Gastroesophageal sphincter (tissue), 4 donors: ENCODE measurements at regions not wholly inside any gene's neighbourhood (a gene's known extent, or its start where the extent isn't known, plus 50 kb on each side); places are given as distances from the start of the nearest gene placed in this dataset.
"Not testable (repeated sequence)": the region's sequence is repeated elsewhere in the genome, so short reads cannot be mapped to it uniquely, and the experiment has no call there.

Source experiments
- ATAC-seq: fragments of 150-250 bp; one replicate; pipeline ENCODE4 v1.9.1; 2016; ENCODE audit warnings: mild to moderate bottlenecking, moderate library complexity
- H3K27ac ChIP-seq, 4 donors: fragments of 200-600 bp; sonication (generic) in 3 of 4; 1 replicate in 3 of 4; 2 replicates in 1 of 4; pipeline ENCODE4 v1.5.1; 2016 to 2019
- H3K27me3 ChIP-seq: fragments of 200-600 bp; sonication (generic); one replicate; pipeline ENCODE4 v1.5.1; 2019
- H3K36me3 ChIP-seq, 2 donors: fragments of 200-600 bp; sonication (generic); one replicate each; pipeline ENCODE4 v1.5.1; 2019; ENCODE audit warnings: control low read depth in 1 of 2
- H3K4me1 ChIP-seq, 3 donors: fragments of 200-600 bp; sonication (generic); 1 replicate in 2 of 3; 2 replicates in 1 of 3; pipeline ENCODE4 v1.5.1; 2016 to 2019; ENCODE audit warnings: control low read depth in 2 of 3
- H3K4me3 ChIP-seq, 2 donors: fragments of 200-600 bp; sonication (generic); one replicate each; pipeline ENCODE4 v1.5.1; 2019; ENCODE audit warnings: mild to moderate bottlenecking in 1 of 2, moderate library complexity in 1 of 2
- H3K9me3 ChIP-seq, 3 donors: fragments of 200-600 bp; sonication (generic); one replicate each; pipeline ENCODE4 v1.5.1; 2017 to 2019; ENCODE audit warnings: control low read depth in 2 of 3
- CTCF ChIP-seq, 4 experiments: fragments of 200-600 bp in 2 of 4; fragments of 450-650 bp in 2 of 4; sonication (generic) in 1 of 4; IDR thresholded peaks; one replicate each; pipeline ENCODE4 v1.5.1; 2017 to 2019; ENCODE audit warnings: antibody characterized with exemption in 4 of 4, mild to moderate bottlenecking in 2 of 4, moderate library complexity in 2 of 4
- EP300 ChIP-seq: sonication (generic); formaldehyde crosslinking; IDR thresholded peaks from one replicate; pipeline ENCODE4 v1.6.1; 2017; ENCODE audit warnings: antibody characterized with exemption, mild to moderate bottlenecking
- POLR2A ChIP-seq, 2 donors: fragments of 450-650 bp; IDR thresholded peaks; one replicate each; pipeline ENCODE4 v1.6.1; 2017; ENCODE audit warnings: antibody characterized with exemption in 2 of 2, mild to moderate bottlenecking in 2 of 2, moderate library complexity in 1 of 2
- POLR2AphosphoS5 ChIP-seq: sonication (generic); formaldehyde crosslinking; IDR thresholded peaks from one replicate; pipeline ENCODE4 v1.6.1; 2017; ENCODE audit warnings: antibody characterized with exemption
- WGBS, 2 donors: methylation state at CpG; one replicate each; pipeline ENCODE4 v1.1.5; 2018; ENCODE audit warnings: low coverage in 1 of 2; 5-methylcytosine and 5-hydroxymethylcytosine counted together

DNA sequence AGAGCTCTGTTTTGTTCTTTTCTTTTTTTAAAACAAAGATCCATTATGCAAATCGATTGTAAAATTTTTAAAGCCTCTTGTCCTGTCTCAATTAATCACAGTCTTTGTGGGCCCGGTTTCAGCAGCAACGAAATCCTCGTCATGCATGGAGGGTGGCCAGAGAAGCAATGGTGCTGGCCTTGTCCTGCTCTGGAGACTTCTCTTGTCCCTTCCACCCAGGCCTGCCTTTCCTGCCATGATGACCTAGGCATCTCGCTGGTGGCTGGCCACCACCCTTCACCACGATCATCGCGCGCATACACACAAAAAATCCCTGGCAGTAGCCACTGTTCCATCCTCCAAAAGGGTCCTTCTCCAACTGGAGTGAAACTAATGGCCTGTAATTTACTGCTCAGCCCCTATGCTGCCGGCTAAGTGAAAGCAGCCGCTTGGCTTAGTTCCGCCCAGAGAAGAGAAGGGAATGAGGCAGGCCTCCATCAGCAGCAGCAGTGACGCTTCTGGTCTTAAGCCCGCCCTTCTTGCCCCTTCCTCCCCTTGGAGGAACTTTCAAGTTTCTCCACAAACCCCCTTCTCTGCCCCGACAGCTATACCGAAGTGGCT, 309.5 kb downstream of the NPHP4 start:
- TF ChIP-seq EP300 (no peak), POLR2A (IDR thresholded peaks at IDR 0.05) (no peak), CTCF (IDR thresholded peaks at IDR 0.05) (no peak), POLR2AphosphoS5 (no peak)
- Histone ChIP-seq H3K4me1 (no peaks in the 10 kb centered on the region), H3K27ac (no peak overlapping the region), H3K4me3 (no peak overlapping the region), H3K36me3 (no peaks in the 10 kb centered on the region), H3K9me3 (no peaks in the 10 kb centered on the region), H3K27me3 (peaks cover 53% of the 10 kb centered on the region)
- no peak for ATAC-seq
- 56 to 80% methylated on average over 3 to 15 of the region's 16 CpGs for WGBS, 2 donors

DNA sequence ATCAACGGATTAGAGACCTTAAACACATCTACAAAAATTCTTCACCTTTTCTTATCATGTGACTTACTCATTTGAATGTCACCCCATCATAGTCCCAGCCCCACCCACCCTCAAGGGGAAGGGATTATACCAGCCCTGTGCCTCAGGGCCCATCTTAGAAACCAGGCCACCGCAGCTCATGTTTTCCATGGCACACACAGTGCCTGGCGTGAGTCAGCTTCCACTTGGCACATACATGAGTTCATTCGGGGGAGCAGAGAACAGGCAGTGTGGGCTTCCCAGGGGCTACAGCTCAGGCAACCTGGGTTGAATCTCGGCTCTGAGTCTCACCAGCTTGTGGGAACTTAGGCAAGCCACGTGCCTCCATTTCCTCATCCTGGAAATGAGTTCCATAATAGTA, 310.6 kb downstream of the NPHP4 start:
- H3K9me3 ChIP-seq, result no peaks in the 10 kb centered on the region
- no peak overlapping the region for H3K4me3 ChIP-seq
- no peaks in the 10 kb centered on the region for H3K4me1 ChIP-seq
- WGBS, 2 donors, result 86 to 100% methylated on average over 1 to 2 of the region's 6 CpGs
- H3K27ac ChIP-seq, result no peak overlapping the region
- H3K27me3 ChIP-seq, result peaks cover 52% of the 10 kb centered on the region
- H3K36me3 ChIP-seq, result no peaks in the 10 kb centered on the region
- no peak for ATAC-seq
- no peak for TF ChIP-seq POLR2AphosphoS5
- TF ChIP-seq CTCF (IDR thresholded peaks at IDR 0.05), result no peak
- TF ChIP-seq POLR2A (IDR thresholded peaks at IDR 0.05), result no peak
- TF ChIP-seq EP300, result no peak

GRCh38 chr1:5680600-5680999, 311.6 kb downstream of the NPHP4 start:
- no peaks in the 10 kb centered on the region for H3K4me1 ChIP-seq
- no peak overlapping the region for H3K27ac ChIP-seq
- WGBS, 2 donors, result 65 to 80% methylated on average over 1 to 4 of the region's 4 CpGs
- peaks cover 0 to 3% (median 0%) of the 10 kb centered on the region in 3 donors for H3K9me3 ChIP-seq
- H3K4me3 ChIP-seq, result no peak overlapping the region
- no peaks in the 10 kb centered on the region for H3K36me3 ChIP-seq
- no peak for ATAC-seq
- H3K27me3 ChIP-seq, result peaks cover 41% of the 10 kb centered on the region
- no peak for TF ChIP-seq POLR2A (IDR thresholded peaks at IDR 0.05)
- TF ChIP-seq POLR2AphosphoS5, result no peak
- TF ChIP-seq EP300, result no peak
- TF ChIP-seq CTCF (IDR thresholded peaks at IDR 0.05), result no peak

GRCh38 chr1:5678759-5679158, 313.5 kb downstream of the NPHP4 start:
- no peak for TF ChIP-seq EP300
- no peak for ATAC-seq
- 73 to 81% methylated on average over 1 of the region's 1 CpG for WGBS, 2 donors
- Histone ChIP-seq H3K27ac (no peak overlapping the region), H3K4me1 (no peaks in the 10 kb centered on the region), H3K9me3 (peaks cover 0 to 15% (median 0%) of the 10 kb centered on the region in 3 donors), H3K36me3 (no peaks in the 10 kb centered on the region), H3K4me3 (no peak overlapping the region), H3K27me3 (peaks cover 28% of the 10 kb centered on the region)

GRCh38 chr1:5672355-5672754, 319.9 kb downstream of the NPHP4 start:
- H3K4me1 ChIP-seq, H3K27ac ChIP-seq, H3K36me3 ChIP-seq, H3K4me3 ChIP-seq, ATAC-seq: not testable (repeated sequence)
- H3K9me3 ChIP-seq, result peaks cover 0 to 15% (median 0%) of the 10 kb centered on the region in 3 donors
- WGBS, 2 donors, result 16 to 19% methylated on average over 5 of the region's 5 CpGs
- H3K27me3 ChIP-seq, result peaks cover 22% of the 10 kb centered on the region

DNA sequence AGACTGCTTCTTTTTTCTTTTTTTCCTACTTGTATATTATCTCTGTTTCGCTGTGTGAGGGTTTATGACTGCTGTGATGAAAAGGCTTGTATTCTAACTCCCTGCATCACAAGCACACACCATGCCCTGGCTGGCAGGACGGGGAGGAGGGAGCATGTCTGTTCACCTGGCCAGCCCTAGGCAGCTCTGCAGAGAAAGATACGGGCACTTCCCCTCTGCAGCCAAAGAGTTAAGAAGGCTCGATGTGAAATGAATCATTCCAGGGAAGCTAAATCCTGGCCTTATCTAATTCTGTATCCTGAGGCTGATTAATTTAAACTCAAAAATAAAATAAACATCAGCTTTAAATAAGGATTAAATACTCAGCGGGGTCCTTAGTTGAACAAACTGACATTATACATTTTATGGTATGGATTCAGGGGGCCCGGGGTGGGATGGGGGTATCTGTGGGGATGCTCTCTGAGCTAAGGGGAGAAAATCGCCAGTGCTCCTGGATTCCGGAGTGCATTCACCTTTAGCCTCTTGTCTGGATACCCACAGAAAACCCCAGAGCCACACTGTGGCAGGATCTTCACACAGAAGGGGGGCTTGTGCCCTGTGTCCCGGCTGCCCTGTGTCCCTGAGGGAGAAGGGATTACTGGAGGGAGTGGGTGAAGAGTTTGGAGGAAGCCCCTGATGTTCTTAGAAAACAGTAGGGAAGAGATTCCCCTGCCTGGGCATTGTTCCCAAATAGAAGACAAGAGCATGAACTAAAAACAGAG, 321.5 kb downstream of the NPHP4 start:
- no peak for ATAC-seq

More for the DNA sequence above, 321.5 kb downstream of the NPHP4 start:
- no peaks in the 10 kb centered on the region for H3K4me1 ChIP-seq
- H3K27me3 ChIP-seq, result peaks cover 17% of the 10 kb centered on the region
- no peak overlapping the region for H3K27ac ChIP-seq
- peaks cover 0 to 14% (median 0%) of the 10 kb centered on the region in 3 donors for H3K9me3 ChIP-seq
- no peak overlapping the region for H3K4me3 ChIP-seq
- no peak for TF ChIP-seq POLR2A (IDR thresholded peaks at IDR 0.05)
- TF ChIP-seq POLR2AphosphoS5, result no peak
- no peak for TF ChIP-seq EP300
- no peak for TF ChIP-seq CTCF (IDR thresholded peaks at IDR 0.05)
- H3K36me3 ChIP-seq, result no peaks in the 10 kb centered on the region
- 29 to 44% methylated on average over 9 of the region's 9 CpGs for WGBS, 2 donors
